ENCODE measurements at regions not wholly inside any gene's neighbourhood (a gene's known extent, or its start where the extent isn't known, plus 50 kb on each side); places are given as distances from the start of the nearest gene placed in this dataset.
A peak's percentile ranks its signal among the peaks of the same experiment; 100 is the strongest.

DNA sequence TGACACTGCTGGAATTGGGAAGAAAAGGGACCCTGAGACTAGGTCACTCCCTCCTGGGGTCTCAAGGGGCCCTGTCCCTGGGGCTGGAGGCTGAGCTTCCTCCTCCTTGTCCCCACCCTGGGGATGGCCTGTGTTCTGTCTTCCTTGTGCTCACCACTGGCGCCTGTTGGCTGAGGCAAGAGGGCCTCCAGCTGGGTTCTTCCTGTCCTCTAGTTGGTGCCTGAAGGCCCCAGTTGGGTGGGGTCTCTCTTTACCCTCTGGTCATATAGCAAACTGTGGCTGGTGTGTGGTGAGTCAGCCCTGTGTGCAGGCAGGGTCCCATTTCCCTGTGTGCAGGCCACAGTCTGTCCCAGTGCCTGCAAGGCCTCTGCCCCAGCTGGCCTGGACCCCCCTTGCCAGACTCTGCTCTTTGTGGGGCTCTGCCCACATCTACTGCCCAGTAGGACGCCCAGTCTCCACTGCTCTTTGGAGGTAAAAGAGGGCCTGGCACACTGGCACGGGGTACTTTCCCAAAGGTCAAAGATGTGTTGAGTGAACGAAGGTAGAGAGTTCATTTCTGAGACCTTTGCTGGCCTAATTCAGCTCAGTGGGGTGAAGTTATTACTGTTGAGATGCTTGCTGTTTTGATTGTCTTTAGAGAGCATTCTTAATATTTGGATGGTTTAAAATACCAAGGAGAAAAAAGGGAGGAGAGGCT lies 55.1 kb upstream of the CLDN5 start:
- H3K9ac ChIP-seq (replicated peaks; ENCODE audit: extremely low read depth, insufficient read depth, low read length): peak overlapping the region; percentile 55
- no peaks in the 10 kb centered on the region for H3K36me3 ChIP-seq (ENCODE audit: control insufficient read depth in 2 of 2, extremely low read depth in 1 of 2, insufficient read depth in 2 of 2, low read length in 2 of 2)
- H3K4me1 ChIP-seq (ENCODE audit: control insufficient read depth, extremely low read depth, insufficient read depth, low read length): peaks cover 44% of the 10 kb centered on the region
- H3K4me2 ChIP-seq (ENCODE audit: insufficient read depth, low read length): peak overlapping the region; percentile 60
- CTCF ChIA-PET: interaction anchor here (0.9 to 4.0 kb wide), 11 partner anchors 11 to 83 kb away, joined by 3 to 17 read pairs (median 8); partner anchors contain the start of gene CLDN5
- POLR2A ChIA-PET: interaction anchor here (1.1 kb wide), 2 partner anchors 11 to 13 kb away, joined by 3 to 4 read pairs; no protein-coding TSS in a partner anchor
- dilution Hi-C loops (cut with MboI; ENCODE audit: extremely low pct_ligation_motif_present, low sequenced_read_pairs): no loop called here
- peak overlapping the region; percentile 84 for H3K27ac ChIP-seq (ENCODE audit: insufficient read depth, low read depth, low read length)
- H4K20me1 ChIP-seq (replicated peaks; ENCODE audit: control insufficient read depth, extremely low read depth, insufficient read depth, low read length): no peaks in the 10 kb centered on the region
- TSS peak; percentile 95 for BruUV-seq (replicated peaks)
- DNase-seq (ENCODE audit: low read depth, low spot score) (peak; percentile 25), FAIRE-seq (no peak)
- H3K27me3 ChIP-seq (ENCODE audit: control insufficient read depth in 2 of 2, insufficient read depth in 2 of 2, low read length in 2 of 2): no peaks in the 10 kb centered on the region
- intact Hi-C loops (cut with micrococcal nuclease): no loop called here
- no peaks in the 10 kb centered on the region for H3K79me2 ChIP-seq (ENCODE audit: control insufficient read depth, insufficient read depth, low read length)
- H3K9me1 ChIP-seq (replicated peaks; ENCODE audit: control insufficient read depth, extremely low read depth, insufficient read depth, low read length): no peaks in the 10 kb centered on the region
- H3K4me3 ChIP-seq (replicated peaks in 1 of 3; ENCODE audit: insufficient read depth in 1 of 3, low read depth in 1 of 3, low read length in 3 of 3): no peak overlapping the region
- peak; percentile 5 for TF ChIP-seq FOS (IDR thresholded peaks at IDR 0.05; ENCODE audit: borderline replicate concordance, insufficient read depth, low read length)
- TF ChIP-seq MYC (IDR thresholded peaks at IDR 0.05; ENCODE audit: low read depth, low read length): no peak
- no peaks in the 10 kb centered on the region for H3K9me3 ChIP-seq (replicated peaks; ENCODE audit: control insufficient read depth, insufficient read depth, low read length)
- H2AFZ ChIP-seq (ENCODE audit: low read depth, low read length): peak overlapping the region; percentile 5

GRCh38 chr22:19579880-19580279 lies 55.7 kb upstream of the CLDN5 start:
- POLR2A ChIA-PET: interaction anchor here (1.1 kb wide), 2 partner anchors 11 to 14 kb away, joined by 3 to 4 read pairs; no protein-coding TSS in a partner anchor

More at GRCh38 chr22:19579880-19580279, 55.7 kb upstream of the CLDN5 start:
- Histone ChIP-seq H3K27ac (ENCODE audit: insufficient read depth, low read depth, low read length) (peak overlapping the region; percentile 84), H3K27me3 (ENCODE audit: control insufficient read depth in 2 of 2, insufficient read depth in 2 of 2, low read length in 2 of 2) (no peaks in the 10 kb centered on the region), H3K9me1 (replicated peaks; ENCODE audit: control insufficient read depth, extremely low read depth, insufficient read depth, low read length) (no peaks in the 10 kb centered on the region), H3K9ac (replicated peaks; ENCODE audit: extremely low read depth, insufficient read depth, low read length) (peak overlapping the region; percentile 55), H4K20me1 (replicated peaks; ENCODE audit: control insufficient read depth, extremely low read depth, insufficient read depth, low read length) (no peaks in the 10 kb centered on the region), H3K4me3 (replicated peaks in 1 of 3; ENCODE audit: insufficient read depth in 1 of 3, low read depth in 1 of 3, low read length in 3 of 3) (no peak overlapping the region), H3K4me2 (ENCODE audit: insufficient read depth, low read length) (peak overlapping the region; percentile 60), H3K9me3 (replicated peaks; ENCODE audit: control insufficient read depth, insufficient read depth, low read length) (no peaks in the 10 kb centered on the region), H3K36me3 (ENCODE audit: control insufficient read depth in 2 of 2, extremely low read depth in 1 of 2, insufficient read depth in 2 of 2, low read length in 2 of 2) (no peaks in the 10 kb centered on the region), H3K79me2 (ENCODE audit: control insufficient read depth, insufficient read depth, low read length) (no peaks in the 10 kb centered on the region), H2AFZ (ENCODE audit: low read depth, low read length) (peak overlapping the region; percentile 6), H3K4me1 (ENCODE audit: control insufficient read depth, extremely low read depth, insufficient read depth, low read length) (peaks cover 44% of the 10 kb centered on the region)
- BruUV-seq (replicated peaks): no TSS peak
- intact Hi-C loops (cut with micrococcal nuclease) (loop anchor here (1.0 to 5.0 kb wide), 3 partner anchors 14 to 42 kb away; no protein-coding TSS in a partner anchor), dilution Hi-C loops (cut with MboI; ENCODE audit: extremely low pct_ligation_motif_present, low sequenced_read_pairs) (no loop called here)
- CTCF ChIA-PET: interaction anchor here (1.0 to 4.0 kb wide), 9 partner anchors 11 to 84 kb away, joined by 3 to 17 read pairs (median 9); partner anchors contain the start of gene CLDN5
- TF ChIP-seq FOS (IDR thresholded peaks at IDR 0.05; ENCODE audit: borderline replicate concordance, insufficient read depth, low read length) (peak; percentile 97), MYC (IDR thresholded peaks at IDR 0.05; ENCODE audit: low read depth, low read length) (no peak), POLR2A (IDR thresholded peaks at IDR 0.05; ENCODE audit: low read depth, low read length) (no peak), POLR2AphosphoS5 (IDR thresholded peaks at IDR 0.05; ENCODE audit: insufficient read depth, low read depth, low read length) (peak; percentile 79), GATA2 (IDR thresholded peaks at IDR 0.05; ENCODE audit: insufficient read depth, insufficient read length, low read depth, low read length) (peak; percentile 98), JUN (IDR thresholded peaks at IDR 0.05; ENCODE audit: borderline replicate concordance, insufficient read depth, insufficient read length, low read depth) (peak; percentile 72), EZH2 (IDR thresholded peaks at IDR 0.05; ENCODE audit: borderline replicate concordance, low read depth, low read length, severe bottlenecking) (no peak)
- TF ChIP-seq, protein P1, sequence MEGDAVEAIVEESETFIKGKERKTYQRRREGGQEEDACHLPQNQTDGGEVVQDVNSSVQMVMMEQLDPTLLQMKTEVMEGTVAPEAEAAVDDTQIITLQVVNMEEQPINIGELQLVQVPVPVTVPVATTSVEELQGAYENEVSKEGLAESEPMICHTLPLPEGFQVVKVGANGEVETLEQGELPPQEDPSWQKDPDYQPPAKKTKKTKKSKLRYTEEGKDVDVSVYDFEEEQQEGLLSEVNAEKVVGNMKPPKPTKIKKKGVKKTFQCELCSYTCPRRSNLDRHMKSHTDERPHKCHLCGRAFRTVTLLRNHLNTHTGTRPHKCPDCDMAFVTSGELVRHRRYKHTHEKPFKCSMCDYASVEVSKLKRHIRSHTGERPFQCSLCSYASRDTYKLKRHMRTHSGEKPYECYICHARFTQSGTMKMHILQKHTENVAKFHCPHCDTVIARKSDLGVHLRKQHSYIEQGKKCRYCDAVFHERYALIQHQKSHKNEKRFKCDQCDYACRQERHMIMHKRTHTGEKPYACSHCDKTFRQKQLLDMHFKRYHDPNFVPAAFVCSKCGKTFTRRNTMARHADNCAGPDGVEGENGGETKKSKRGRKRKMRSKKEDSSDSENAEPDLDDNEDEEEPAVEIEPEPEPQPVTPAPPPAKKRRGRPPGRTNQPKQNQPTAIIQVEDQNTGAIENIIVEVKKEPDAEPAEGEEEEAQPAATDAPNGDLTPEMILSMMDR (IDR thresholded peaks at IDR 0.05; ENCODE audit: extremely low read depth in 1 of 2, insufficient read depth in 1 of 2, low read depth in 1 of 2, low read length in 2 of 2): no peak
- TF ChIP-seq, protein P2, sequence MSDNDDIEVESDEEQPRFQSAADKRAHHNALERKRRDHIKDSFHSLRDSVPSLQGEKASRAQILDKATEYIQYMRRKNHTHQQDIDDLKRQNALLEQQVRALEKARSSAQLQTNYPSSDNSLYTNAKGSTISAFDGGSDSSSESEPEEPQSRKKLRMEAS (IDR thresholded peaks at IDR 0.05; ENCODE audit: insufficient read depth, insufficient read length): peak; percentile 48
- FAIRE-seq (peak; percentile 99), DNase-seq (ENCODE audit: low read depth, low spot score) (peak; percentile 92)
